ENCODE measurements at regions not wholly inside any gene's neighbourhood (a gene's known extent, or its start where the extent isn't known, plus 50 kb on each side); places are given as distances from the start of the nearest gene placed in this dataset.

DNA sequence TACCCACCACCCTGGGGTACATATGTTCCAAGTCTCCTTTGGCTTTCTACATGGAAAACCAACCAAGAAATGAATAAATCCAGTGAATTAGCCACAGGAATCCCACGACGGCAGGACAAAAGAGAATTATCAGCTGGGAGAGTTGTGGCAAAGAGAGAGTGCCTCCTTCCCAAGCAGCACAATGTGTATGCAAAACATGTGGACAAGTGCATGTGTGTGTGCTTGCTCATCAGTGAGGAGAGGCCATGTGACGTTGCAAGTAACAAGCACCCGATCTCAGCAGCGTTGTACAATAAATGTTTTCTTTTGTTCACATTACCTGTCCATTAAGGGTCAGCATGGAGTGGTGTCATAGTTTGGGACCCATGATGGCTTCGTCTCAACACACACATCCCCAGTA, 50.0 kb upstream of the EMX2 start:
- no peak overlapping the region for H2AFZ ChIP-seq (ENCODE audit: low read length)
- BruUV-seq (replicated peaks), result no TSS peak
- H3K4me3 ChIP-seq (ENCODE audit: low read depth, low read length, poor library complexity, severe bottlenecking), result no peak overlapping the region
- no peaks in the 10 kb centered on the region for H3K79me2 ChIP-seq (ENCODE audit: insufficient read depth, low read depth, low read length)
- POLR2A ChIA-PET, result no interaction called here
- H3K4me2 ChIP-seq (ENCODE audit: low read length), result no peak overlapping the region
- no peaks in the 10 kb centered on the region for H3K4me1 ChIP-seq (ENCODE audit: insufficient read depth, low read length, poor library complexity, severe bottlenecking)
- no peaks in the 10 kb centered on the region for H3K9me2 ChIP-seq (ENCODE audit: insufficient read depth, low read length)
- no peaks in the 10 kb centered on the region for H3K9me3 ChIP-seq (ENCODE audit: low read length)
- no peak overlapping the region for H3K27ac ChIP-seq (ENCODE audit: low read depth, low read length, poor library complexity, severe bottlenecking)
- intact Hi-C loops (cut with micrococcal nuclease; ENCODE audit: unreplicated experiment), result loop anchor here (10.0 kb wide), 1 partner anchor 932 kb away; no protein-coding TSS in a partner anchor
- no peak for DNase-seq (ENCODE audit: low spot score)
- CTCF ChIA-PET (ENCODE audit: unreplicated experiment), result no interaction called here
- TF ChIP-seq EZH2phosphoT487 (IDR thresholded peaks at IDR 0.05; ENCODE audit: borderline replicate concordance, low read depth, low read length), result no peak
- TF ChIP-seq, protein P1, sequence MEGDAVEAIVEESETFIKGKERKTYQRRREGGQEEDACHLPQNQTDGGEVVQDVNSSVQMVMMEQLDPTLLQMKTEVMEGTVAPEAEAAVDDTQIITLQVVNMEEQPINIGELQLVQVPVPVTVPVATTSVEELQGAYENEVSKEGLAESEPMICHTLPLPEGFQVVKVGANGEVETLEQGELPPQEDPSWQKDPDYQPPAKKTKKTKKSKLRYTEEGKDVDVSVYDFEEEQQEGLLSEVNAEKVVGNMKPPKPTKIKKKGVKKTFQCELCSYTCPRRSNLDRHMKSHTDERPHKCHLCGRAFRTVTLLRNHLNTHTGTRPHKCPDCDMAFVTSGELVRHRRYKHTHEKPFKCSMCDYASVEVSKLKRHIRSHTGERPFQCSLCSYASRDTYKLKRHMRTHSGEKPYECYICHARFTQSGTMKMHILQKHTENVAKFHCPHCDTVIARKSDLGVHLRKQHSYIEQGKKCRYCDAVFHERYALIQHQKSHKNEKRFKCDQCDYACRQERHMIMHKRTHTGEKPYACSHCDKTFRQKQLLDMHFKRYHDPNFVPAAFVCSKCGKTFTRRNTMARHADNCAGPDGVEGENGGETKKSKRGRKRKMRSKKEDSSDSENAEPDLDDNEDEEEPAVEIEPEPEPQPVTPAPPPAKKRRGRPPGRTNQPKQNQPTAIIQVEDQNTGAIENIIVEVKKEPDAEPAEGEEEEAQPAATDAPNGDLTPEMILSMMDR (conservative IDR thresholded peaks at IDR 0.05; ENCODE audit: low read length), result no peak
- H4K20me1 ChIP-seq (ENCODE audit: insufficient read depth, low read length), result no peaks in the 10 kb centered on the region
- no peaks in the 10 kb centered on the region for H3K36me3 ChIP-seq (ENCODE audit: insufficient read depth, low read length)

DNA sequence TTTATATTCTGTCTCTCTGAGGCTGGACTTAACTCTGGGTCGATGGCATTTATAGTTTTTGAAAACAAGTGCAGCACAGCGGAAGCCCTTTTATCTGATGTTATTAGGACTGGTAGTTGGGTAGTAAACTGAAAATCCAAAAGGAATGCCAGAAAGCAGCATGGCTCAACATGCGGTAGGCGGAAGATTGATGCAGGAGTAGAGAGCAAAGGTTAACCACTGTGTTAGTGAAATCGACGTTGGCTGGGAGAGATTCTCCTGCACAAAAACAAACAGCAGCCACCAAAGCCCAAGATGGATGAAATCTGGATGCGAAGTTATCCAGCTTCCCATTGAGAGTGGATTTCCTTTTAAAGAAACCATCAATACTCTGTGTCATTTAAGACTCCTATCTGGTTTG, 54.5 kb upstream of the EMX2 start:
- Histone ChIP-seq H3K4me3 (ENCODE audit: low read depth, low read length, poor library complexity, severe bottlenecking) (no peak overlapping the region), H3K4me1 (ENCODE audit: insufficient read depth, low read length, poor library complexity, severe bottlenecking) (no peaks in the 10 kb centered on the region), H3K27ac (ENCODE audit: low read depth, low read length, poor library complexity, severe bottlenecking) (no peak overlapping the region), H3K9me2 (ENCODE audit: insufficient read depth, low read length) (no peaks in the 10 kb centered on the region), H3K36me3 (ENCODE audit: insufficient read depth, low read length) (no peaks in the 10 kb centered on the region), H3K4me2 (ENCODE audit: low read length) (no peak overlapping the region), H3K79me2 (ENCODE audit: insufficient read depth, low read depth, low read length) (no peaks in the 10 kb centered on the region), H3K9me3 (ENCODE audit: low read length) (no peaks in the 10 kb centered on the region), H2AFZ (ENCODE audit: low read length) (no peak overlapping the region), H4K20me1 (ENCODE audit: insufficient read depth, low read length) (no peaks in the 10 kb centered on the region)
- intact Hi-C loops (cut with micrococcal nuclease; ENCODE audit: unreplicated experiment), result no loop called here
- DNase-seq (ENCODE audit: low spot score), result no peak
- ChIA-PET CTCF (ENCODE audit: unreplicated experiment) (no interaction called here), POLR2A (no interaction called here)
- no TSS peak for BruUV-seq (replicated peaks)
- no peak for TF ChIP-seq EZH2phosphoT487 (IDR thresholded peaks at IDR 0.05; ENCODE audit: borderline replicate concordance, low read depth, low read length)
- TF ChIP-seq, protein P1 (conservative IDR thresholded peaks at IDR 0.05; ENCODE audit: low read length), result no peak

DNA sequence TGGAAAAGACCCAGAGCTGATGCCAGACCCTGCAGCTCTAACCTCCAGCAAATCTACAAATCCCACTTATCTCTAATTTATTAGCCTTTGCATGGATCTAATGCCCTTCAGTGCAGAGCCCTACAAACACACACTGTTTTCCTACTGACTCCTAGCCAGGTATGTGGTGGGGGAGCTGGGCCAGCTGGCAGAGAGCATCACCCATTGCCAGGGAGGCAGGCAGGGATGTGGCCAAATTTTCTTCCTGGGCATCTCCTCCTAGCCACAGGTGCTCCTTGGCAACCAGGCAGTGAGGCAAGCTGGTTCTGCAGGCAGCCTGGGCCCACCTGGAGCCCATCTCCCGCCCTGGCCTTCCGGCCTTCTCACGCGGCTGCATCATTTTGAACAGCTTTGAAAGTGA, 55.9 kb upstream of the EMX2 start:
- H3K4me1 ChIP-seq (ENCODE audit: insufficient read depth, low read length, poor library complexity, severe bottlenecking), result no peaks in the 10 kb centered on the region
- no peaks in the 10 kb centered on the region for H3K79me2 ChIP-seq (ENCODE audit: insufficient read depth, low read depth, low read length)
- no peak overlapping the region for H3K27ac ChIP-seq (ENCODE audit: low read depth, low read length, poor library complexity, severe bottlenecking)
- BruUV-seq (replicated peaks), result no TSS peak
- no peak for DNase-seq (ENCODE audit: low spot score)
- intact Hi-C loops (cut with micrococcal nuclease; ENCODE audit: unreplicated experiment), result no loop called here
- no peak overlapping the region for H3K4me2 ChIP-seq (ENCODE audit: low read length)
- ChIA-PET POLR2A (no interaction called here), CTCF (ENCODE audit: unreplicated experiment) (no interaction called here)
- TF ChIP-seq, protein P1 (conservative IDR thresholded peaks at IDR 0.05; ENCODE audit: low read length), result no peak
- no peak for TF ChIP-seq EZH2phosphoT487 (IDR thresholded peaks at IDR 0.05; ENCODE audit: borderline replicate concordance, low read depth, low read length)
- H3K36me3 ChIP-seq (ENCODE audit: insufficient read depth, low read length), result no peaks in the 10 kb centered on the region
- no peaks in the 10 kb centered on the region for H3K9me2 ChIP-seq (ENCODE audit: insufficient read depth, low read length)
- no peaks in the 10 kb centered on the region for H3K9me3 ChIP-seq (ENCODE audit: low read length)
- no peaks in the 10 kb centered on the region for H4K20me1 ChIP-seq (ENCODE audit: insufficient read depth, low read length)
- H2AFZ ChIP-seq (ENCODE audit: low read length), result no peak overlapping the region
- no peak overlapping the region for H3K4me3 ChIP-seq (ENCODE audit: low read depth, low read length, poor library complexity, severe bottlenecking)

Measured in OCI-LY7 (cell line).